ENCODE measurements at regions not wholly inside any gene's neighbourhood (a gene's known extent, or its start where the extent isn't known, plus 50 kb on each side); places are given as distances from the start of the nearest gene placed in this dataset.

GRCh38 chr7:136251826-136252225, 274.7 kb upstream of the MTPN start:
- no peak for DNase-seq (ENCODE audit: low read depth)

GRCh38 chr7:136247211-136247610, 270.1 kb upstream of the MTPN start:
- DNase-seq (ENCODE audit: low read depth) = no peak

- DNase-seq (ENCODE audit: low read depth) = no peak
Observed at GRCh38 chr7:136245327-136246004, 268.3 kb upstream of the MTPN start.

GRCh38 chr7:136234040-136234439, 256.9 kb upstream of the MTPN start:
- no peak for DNase-seq (ENCODE audit: low read depth)

- no peak for DNase-seq (ENCODE audit: low read depth)
Observed at GRCh38 chr7:136230210-136230609, 253.1 kb upstream of the MTPN start.

- DNase-seq (ENCODE audit: low read depth) = no peak
Observed at GRCh38 chr7:136229790-136230189, 252.6 kb upstream of the MTPN start.

- no peak for DNase-seq (ENCODE audit: low read depth)
Observed at GRCh38 chr7:136228171-136228570, 251.0 kb upstream of the MTPN start.

GRCh38 chr7:136214356-136214755, 237.2 kb upstream of the MTPN start:
- DNase-seq (ENCODE audit: low read depth) = no peak

- DNase-seq (ENCODE audit: low read depth) = no peak
Observed at GRCh38 chr7:136213012-136213411, 235.9 kb upstream of the MTPN start.

GRCh38 chr7:136210664-136211063, 233.5 kb upstream of the MTPN start:
- no peak for DNase-seq (ENCODE audit: low read depth)

- no peak for DNase-seq (ENCODE audit: low read depth)
Observed at GRCh38 chr7:136210079-136210478, 232.9 kb upstream of the MTPN start.

- DNase-seq (ENCODE audit: low read depth) = no peak
Observed at GRCh38 chr7:136205956-136206355, 228.8 kb upstream of the MTPN start.

GRCh38 chr7:136198168-136198567, 221.0 kb upstream of the MTPN start:
- no peak for DNase-seq (ENCODE audit: low read depth)

- DNase-seq (ENCODE audit: low read depth) = no peak
Observed at GRCh38 chr7:136194878-136195277, 217.7 kb upstream of the MTPN start.

GRCh38 chr7:136193940-136194339, 216.8 kb upstream of the MTPN start:
- DNase-seq (ENCODE audit: low read depth) = no peak

- no peak for DNase-seq (ENCODE audit: low read depth)
Observed at GRCh38 chr7:136189506-136189998, 212.4 kb upstream of the MTPN start.

- no peak for DNase-seq (ENCODE audit: low read depth)
Observed at GRCh38 chr7:136186281-136186680, 209.1 kb upstream of the MTPN start.

- no peak for DNase-seq (ENCODE audit: low read depth)
Observed at GRCh38 chr7:136184719-136185118, 207.6 kb upstream of the MTPN start.

- DNase-seq (ENCODE audit: low read depth) = no peak
Observed at GRCh38 chr7:136183981-136184380, 206.8 kb upstream of the MTPN start.

- no peak for DNase-seq (ENCODE audit: low read depth)
Observed at GRCh38 chr7:136180984-136181383, 203.8 kb upstream of the MTPN start.

- DNase-seq (ENCODE audit: low read depth) = no peak
Observed at GRCh38 chr7:136179851-136180721, 202.9 kb upstream of the MTPN start.

- DNase-seq (ENCODE audit: low read depth) = no peak
Observed at GRCh38 chr7:136179154-136179553, 202.0 kb upstream of the MTPN start.

- DNase-seq (ENCODE audit: low read depth) = no peak
Observed at GRCh38 chr7:136174477-136175125, 197.4 kb upstream of the MTPN start.

All from stimulated activated CD8-positive, alpha-beta memory T cell treated with anti-CD3 and anti-CD28 coated beads, Interleukin-4, amount 100 ng/mL, for 24 hours (primary cell).